ENCODE measurements at regions not wholly inside any gene's neighbourhood (a gene's known extent, or its start where the extent isn't known, plus 50 kb on each side); places are given as distances from the start of the nearest gene placed in this dataset.

GRCh38 chr4:55291227-55291640 lies 54.8 kb upstream of the SRD5A3 start:
- no peak overlapping the region for H3K4me3 ChIP-seq
- FAIRE-seq (no peak), DNase-seq (ENCODE audit: low read depth in 1 of 2, low spot score in 1 of 2) (no peak), ATAC-seq (no peak)
- no peak for TF ChIP-seq ZFP36 (IDR thresholded peaks at IDR 0.05; ENCODE audit: borderline replicate concordance, partially characterized antibody)
- no peak for TF ChIP-seq HOXB13 (CRISPR knock-in tag; IDR thresholded peaks at IDR 0.05; ENCODE audit: low read depth)
- no peak for TF ChIP-seq MAX (IDR thresholded peaks at IDR 0.05)
- TF ChIP-seq CHD4 (IDR thresholded peaks at IDR 0.05; ENCODE audit: borderline replicate concordance): no peak
- TF ChIP-seq USF2 (IDR thresholded peaks at IDR 0.05): no peak
- no peak for TF ChIP-seq HES2 (IDR thresholded peaks at IDR 0.05)
- no peak for TF ChIP-seq RFX5 (IDR thresholded peaks at IDR 0.05)
- TF ChIP-seq ATOH8 (CRISPR knock-in tag; IDR thresholded peaks at IDR 0.05; ENCODE audit: low read depth): no peak
- no peak for TF ChIP-seq ELK1 (IDR thresholded peaks at IDR 0.05; ENCODE audit: low read depth, low read length)
- H3K9me3 ChIP-seq: no peaks in the 10 kb centered on the region
- CTCF ChIA-PET: no interaction called here
- no peaks in the 10 kb centered on the region for H3K4me1 ChIP-seq
- WGBS (ENCODE audit: missing lambda C conversion rate): 34% methylated on average over 3 of the region's 3 CpGs
- POLR2A ChIA-PET: no interaction called here
- H3K27ac ChIP-seq: no peak overlapping the region
- H3K4me2 ChIP-seq: no peak overlapping the region

GRCh38 chr4:55296096-55296495 lies 49.9 kb upstream of the SRD5A3 start:
- H3K4me1 ChIP-seq: no peaks in the 10 kb centered on the region
- ATAC-seq (no peak), FAIRE-seq (no peak), DNase-seq (ENCODE audit: low read depth in 1 of 2, low spot score in 1 of 2) (no peak)
- H3K4me2 ChIP-seq: no peak overlapping the region
- 75% methylated on average over 4 of the region's 4 CpGs for WGBS (ENCODE audit: missing lambda C conversion rate)
- TF ChIP-seq ESRRA (IDR thresholded peaks at IDR 0.05; ENCODE audit: borderline replicate concordance, low read length) (no peak), HEYL (CRISPR knock-in tag; IDR thresholded peaks at IDR 0.05) (no peak), E2F6 (IDR thresholded peaks at IDR 0.05; ENCODE audit: borderline replicate concordance, low read depth) (no peak), RARB (CRISPR knock-in tag; IDR thresholded peaks at IDR 0.05) (no peak), NFE2L2 (conservative IDR thresholded peaks at IDR 0.05; ENCODE audit: low read length) (no peak), EP300 (IDR thresholded peaks at IDR 0.05) (no peak), SREBF2 (IDR thresholded peaks at IDR 0.05) (no peak), BCL3 (IDR thresholded peaks at IDR 0.05) (no peak), PHF8 (IDR thresholded peaks at IDR 0.05; ENCODE audit: borderline replicate concordance, low read depth) (no peak), ZFP36 (IDR thresholded peaks at IDR 0.05; ENCODE audit: borderline replicate concordance, partially characterized antibody) (no peak), CHD2 (IDR thresholded peaks at IDR 0.05; ENCODE audit: low read length, partially characterized antibody) (no peak), HOXB13 (CRISPR knock-in tag; IDR thresholded peaks at IDR 0.05; ENCODE audit: low read depth) (no peak), ELK1 (IDR thresholded peaks at IDR 0.05; ENCODE audit: low read depth, low read length) (no peak), JUN (IDR thresholded peaks at IDR 0.05) (no peak), USF2 (IDR thresholded peaks at IDR 0.05) (no peak), NPAS2 (CRISPR knock-in tag; IDR thresholded peaks at IDR 0.05; ENCODE audit: borderline replicate concordance) (no peak), CBX2 (IDR thresholded peaks at IDR 0.05; ENCODE audit: borderline replicate concordance, low read depth) (no peak), MAX (IDR thresholded peaks at IDR 0.05) (no peak), HES2 (IDR thresholded peaks at IDR 0.05) (no peak)
- peaks cover 7% of the 10 kb centered on the region; the same call in 1 of the 3 replicates for H3K9me3 ChIP-seq
- no peak overlapping the region for H3K27ac ChIP-seq
- CTCF ChIA-PET: no interaction called here
- H3K4me3 ChIP-seq: no peak overlapping the region
- POLR2A ChIA-PET: no interaction called here

All from A549 (cell line).